ENCODE measurements at regions not wholly inside any gene's neighbourhood (a gene's known extent, or its start where the extent isn't known, plus 50 kb on each side); places are given as distances from the start of the nearest gene placed in this dataset.

GRCh38 chr19:30755581-30755980 lies 383.4 kb downstream of the ZNF536 start:
- Histone ChIP-seq H3K27me3 (ENCODE audit: insufficient read depth, low read depth, low read length) (no peaks in the 10 kb centered on the region), H3K9me2 (ENCODE audit: insufficient read depth, low read length) (no peaks in the 10 kb centered on the region), H3F3A (ENCODE audit: insufficient read depth, low read length, poor library complexity, severe bottlenecking) (no peaks in the 10 kb centered on the region), H2AFZ (ENCODE audit: low read depth, low read length) (no peak overlapping the region), H3K36me3 (ENCODE audit: insufficient read depth, low read length) (no peaks in the 10 kb centered on the region), H3K4me2 (ENCODE audit: low read length) (no peak overlapping the region), H3K4me3 (ENCODE audit: low read length) (no peak overlapping the region), H3K9ac (ENCODE audit: low read length) (no peak overlapping the region), H3K79me2 (replicated peaks; ENCODE audit: insufficient read depth, low read length) (no peaks in the 10 kb centered on the region), H3K27ac (ENCODE audit: low read length) (no peak overlapping the region), H4K20me1 (ENCODE audit: insufficient read depth) (no peaks in the 10 kb centered on the region), H3K9me3 (ENCODE audit: low read length) (no peaks in the 10 kb centered on the region)
- TF ChIP-seq MXI1 (conservative IDR thresholded peaks at IDR 0.05; ENCODE audit: poor library complexity, severe bottlenecking) (no peak), RAD21 (conservative IDR thresholded peaks at IDR 0.05) (no peak), POLR2AphosphoS5 (IDR thresholded peaks at IDR 0.05) (no peak), CTCF (IDR thresholded peaks at IDR 0.05; ENCODE audit: poor library complexity, severe bottlenecking) (no peak), EP300 (conservative IDR thresholded peaks at IDR 0.05; ENCODE audit: poor library complexity, severe bottlenecking) (no peak), TAF1 (IDR thresholded peaks at IDR 0.05; ENCODE audit: low read depth) (no peak), EZH2 (IDR thresholded peaks at IDR 0.05; ENCODE audit: borderline replicate concordance, insufficient read depth, low read length, poor library complexity, severe bottlenecking) (no peak), REST (IDR thresholded peaks at IDR 0.05; ENCODE audit: borderline replicate concordance) (no peak), SMC3 (conservative IDR thresholded peaks at IDR 0.05; ENCODE audit: poor library complexity) (no peak)

GRCh38 chr19:30754162-30754561 lies 382.0 kb downstream of the ZNF536 start:
- Histone ChIP-seq H3K9me2 (ENCODE audit: insufficient read depth, low read length) (no peaks in the 10 kb centered on the region), H3F3A (ENCODE audit: insufficient read depth, low read length, poor library complexity, severe bottlenecking) (no peaks in the 10 kb centered on the region), H3K27ac (ENCODE audit: low read length) (no peak overlapping the region), H4K20me1 (ENCODE audit: insufficient read depth) (no peaks in the 10 kb centered on the region), H3K27me3 (ENCODE audit: insufficient read depth, low read depth, low read length) (no peaks in the 10 kb centered on the region), H3K4me3 (ENCODE audit: low read length) (no peak overlapping the region), H3K9me3 (ENCODE audit: low read length) (peaks cover 5% of the 10 kb centered on the region), H3K9ac (ENCODE audit: low read length) (no peak overlapping the region), H2AFZ (ENCODE audit: low read depth, low read length) (no peak overlapping the region), H3K36me3 (ENCODE audit: insufficient read depth, low read length) (no peaks in the 10 kb centered on the region), H3K79me2 (replicated peaks; ENCODE audit: insufficient read depth, low read length) (no peaks in the 10 kb centered on the region), H3K4me2 (ENCODE audit: low read length) (no peak overlapping the region)
- TF ChIP-seq TAF1 (IDR thresholded peaks at IDR 0.05; ENCODE audit: low read depth): no peak
- no peak for TF ChIP-seq REST (IDR thresholded peaks at IDR 0.05; ENCODE audit: borderline replicate concordance)
- no peak for TF ChIP-seq POLR2AphosphoS5 (IDR thresholded peaks at IDR 0.05)
- no peak for TF ChIP-seq EP300 (conservative IDR thresholded peaks at IDR 0.05; ENCODE audit: poor library complexity, severe bottlenecking)
- TF ChIP-seq CTCF (IDR thresholded peaks at IDR 0.05; ENCODE audit: poor library complexity, severe bottlenecking): no peak
- TF ChIP-seq EZH2 (IDR thresholded peaks at IDR 0.05; ENCODE audit: borderline replicate concordance, insufficient read depth, low read length, poor library complexity, severe bottlenecking): no peak
- TF ChIP-seq MXI1 (conservative IDR thresholded peaks at IDR 0.05; ENCODE audit: poor library complexity, severe bottlenecking): no peak
- TF ChIP-seq SMC3 (conservative IDR thresholded peaks at IDR 0.05; ENCODE audit: poor library complexity): no peak
- no peak for TF ChIP-seq RAD21 (conservative IDR thresholded peaks at IDR 0.05)

Measured in neural cell (in vitro differentiated cells).